Karpas-422 (cell line): ENCODE measurements at regions not wholly inside any gene's neighbourhood (a gene's known extent, or its start where the extent isn't known, plus 50 kb on each side); places are given as distances from the start of the nearest gene placed in this dataset.

Experiments
- DNase-seq: peaks from one replicate; pipeline ENCODE4 v3.0.0-alpha.2; 2015
- H2AFZ ChIP-seq: fragments of 200-600 bp; sonication (generic); 2 replicates; pipeline ENCODE4 v1.6.1; 2014; ENCODE audit warnings: antibody characterized with exemption, low read length, mixed read lengths
- H3K27ac ChIP-seq: fragments of 200-600 bp; sonication (generic); 2 replicates; pipeline ENCODE4 v1.5.1; 2014; ENCODE audit warnings: mild to moderate bottlenecking, low read length, moderate library complexity
- H3K27me3 ChIP-seq: fragments of 200-600 bp; sonication (generic); 2 replicates; pipeline ENCODE4 v1.6.1; 2014; ENCODE audit warnings: low read length, mixed read lengths
- H3K36me3 ChIP-seq: fragments of 200-600 bp; sonication (generic); 2 replicates; pipeline ENCODE4 v1.6.1; 2014; ENCODE audit warnings: low read length, mixed read lengths; ENCODE audit not compliant: insufficient read depth
- H3K4me1 ChIP-seq: fragments of 200-600 bp; sonication (generic); 2 replicates; pipeline ENCODE4 v1.6.1; 2014; ENCODE audit warnings: mild to moderate bottlenecking, low read length, mixed read lengths
- H3K4me2 ChIP-seq: fragments of 200-600 bp; sonication (generic); 2 replicates; pipeline ENCODE4 v1.6.1; 2014; ENCODE audit warnings: low read length, low read depth, mild to moderate bottlenecking; ENCODE audit not compliant: poor library complexity, severe bottlenecking
- H3K4me3 ChIP-seq: fragments of 200-600 bp; sonication (generic); 2 replicates; pipeline ENCODE4 v1.5.1; 2014; ENCODE audit warnings: mild to moderate bottlenecking, antibody characterized with exemption, low read length, mixed read lengths
- H3K79me2 ChIP-seq: fragments of 200-600 bp; sonication (generic); 2 replicates; pipeline ENCODE4 v1.6.1; 2014; ENCODE audit warnings: mild to moderate bottlenecking, low read length, mixed read lengths
- H3K9ac ChIP-seq: fragments of 200-600 bp; sonication (generic); 2 replicates; pipeline ENCODE4 v1.6.0; 2014; ENCODE audit warnings: low read length
- H3K9me2 ChIP-seq: fragments of 200-600 bp; sonication (generic), shearing (Covaris generic); replicated peaks from 2 replicates; pipeline ENCODE4 v1.6.0; 2014; ENCODE audit warnings: mild to moderate bottlenecking, low read length, moderate library complexity; ENCODE audit not compliant: insufficient read depth
- H3K9me3 ChIP-seq: fragments of 300-700, 200-600 bp; sonication (generic); 2 replicates; pipeline ENCODE4 v1.6.1; 2014; ENCODE audit warnings: low read length, mixed read lengths
- H4K20me1 ChIP-seq: fragments of 200-600 bp; sonication (generic); 2 replicates; pipeline ENCODE4 v1.6.1; 2014; ENCODE audit warnings: mild to moderate bottlenecking, antibody characterized with exemption, low read length, low read depth; ENCODE audit not compliant: insufficient read depth

GRCh38 chr5:134463176-134463720 is 51.6 kb upstream of the CDKN2AIPNL start:
- Histone ChIP-seq H3K9ac (no peak overlapping the region), H3K4me3 (no peak overlapping the region)
- no peak for DNase-seq

GRCh38 chr5:134462761-134463160 is 51.1 kb upstream of the CDKN2AIPNL start:
- Histone ChIP-seq H4K20me1 (no peaks in the 10 kb centered on the region), H3K4me3 (no peak overlapping the region), H3K9me2 (no peaks in the 10 kb centered on the region), H3K27ac (no peak overlapping the region), H2AFZ (no peak overlapping the region), H3K9ac (no peak overlapping the region), H3K4me1 (peaks cover 22% of the 10 kb centered on the region), H3K79me2 (no peaks in the 10 kb centered on the region), H3K4me2 (no peak overlapping the region), H3K9me3 (no peaks in the 10 kb centered on the region), H3K27me3 (no peaks in the 10 kb centered on the region; the same call in 1 of the 2 replicates), H3K36me3 (no peaks in the 10 kb centered on the region)
- no peak for DNase-seq

More at GRCh38 chr5:134463176-134463720, 51.6 kb upstream of the CDKN2AIPNL start:
- no peaks in the 10 kb centered on the region for H4K20me1 ChIP-seq
- peaks cover 22% of the 10 kb centered on the region for H3K4me1 ChIP-seq
- no peak overlapping the region for H2AFZ ChIP-seq
- no peaks in the 10 kb centered on the region for H3K36me3 ChIP-seq
- H3K4me2 ChIP-seq = no peak overlapping the region
- H3K27ac ChIP-seq = no peak overlapping the region
- no peaks in the 10 kb centered on the region for H3K79me2 ChIP-seq
- H3K9me3 ChIP-seq = no peaks in the 10 kb centered on the region
- no peaks in the 10 kb centered on the region; the same call in 1 of the 2 replicates for H3K27me3 ChIP-seq
- no peaks in the 10 kb centered on the region for H3K9me2 ChIP-seq

DNA sequence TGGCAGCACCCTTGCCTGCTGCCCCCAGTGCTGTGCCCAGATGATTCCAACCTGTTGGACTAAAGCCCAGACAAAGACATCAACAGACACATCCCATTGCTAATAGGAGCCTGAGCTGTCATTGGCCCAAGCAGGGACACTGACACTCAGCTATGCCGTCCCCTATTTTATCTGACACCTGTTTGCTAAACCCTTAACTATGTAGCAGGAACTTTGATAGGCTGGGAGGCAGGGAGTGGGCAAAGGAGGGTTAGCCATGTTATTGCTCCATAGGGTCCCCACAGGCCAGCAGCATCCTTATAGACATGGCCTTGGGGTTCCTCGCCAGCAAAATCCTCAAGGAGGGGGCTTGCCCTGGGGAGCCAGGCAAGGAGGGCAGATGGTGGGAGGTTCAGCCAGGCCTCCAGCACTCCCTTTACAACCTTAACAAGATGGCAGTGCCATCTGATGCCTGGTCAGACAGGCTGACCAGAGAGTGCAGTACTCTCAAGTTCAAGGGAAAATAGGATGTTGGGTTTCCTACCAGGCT is 50.4 kb upstream of the CDKN2AIPNL start:
- Histone ChIP-seq H3K79me2 (no peaks in the 10 kb centered on the region), H3K4me3 (no peak overlapping the region), H3K27me3 (no peaks in the 10 kb centered on the region; the same call in 1 of the 2 replicates), H3K36me3 (no peaks in the 10 kb centered on the region), H3K9ac (no peak overlapping the region), H4K20me1 (no peaks in the 10 kb centered on the region), H3K9me3 (no peaks in the 10 kb centered on the region), H3K4me2 (no peak overlapping the region), H2AFZ (no peak overlapping the region), H3K9me2 (no peaks in the 10 kb centered on the region), H3K4me1 (peaks cover 22% of the 10 kb centered on the region), H3K27ac (no peak overlapping the region)
- no peak for DNase-seq
